Activated naive CD4-positive, alpha-beta T cell treated with anti-CD3 and anti-CD28 coated beads, Interleukin-2, amount 50 U/mL, for 24 hours (primary cell): ENCODE measurements at regions not wholly inside any gene's neighbourhood (a gene's known extent, or its start where the extent isn't known, plus 50 kb on each side); places are given as distances from the start of the nearest gene placed in this dataset.
"Not testable (repeated sequence)": the region's sequence is repeated elsewhere in the genome, so short reads cannot be mapped to it uniquely, and the experiment has no call there.

Experiments
- H3K27ac Mint-ChIP-seq: one replicate; pipeline ENCODE4 v1.8.0; 2021; ENCODE audit warnings: mild to moderate bottlenecking, mixed read lengths
- H3K27me3 Mint-ChIP-seq: one replicate; pipeline ENCODE4 v1.8.0; 2021; ENCODE audit warnings: mixed read lengths
- H3K36me3 Mint-ChIP-seq: one replicate; pipeline ENCODE4 v1.8.0; 2021; ENCODE audit warnings: mixed read lengths
- H3K4me1 Mint-ChIP-seq: one replicate; pipeline ENCODE4 v1.8.0; 2021; ENCODE audit warnings: mixed read lengths
- H3K4me3 Mint-ChIP-seq: one replicate; pipeline ENCODE4 v1.8.0; 2021; ENCODE audit warnings: mild to moderate bottlenecking, mixed read lengths
- H3K9me3 Mint-ChIP-seq: one replicate; pipeline ENCODE4 v1.8.0; 2021; ENCODE audit warnings: mixed read lengths

- peaks cover 1% of the 10 kb centered on the region for H3K9me3 Mint-ChIP-seq
- H3K27me3 Mint-ChIP-seq: no peaks in the 10 kb centered on the region
- no peak overlapping the region for H3K27ac Mint-ChIP-seq
- no peak overlapping the region for H3K4me3 Mint-ChIP-seq
- no peaks in the 10 kb centered on the region for H3K4me1 Mint-ChIP-seq
- no peaks in the 10 kb centered on the region for H3K36me3 Mint-ChIP-seq
These were observed 363.5 kb upstream of the EMCN start for GRCh38 chr4:100881283-100881682.

DNA sequence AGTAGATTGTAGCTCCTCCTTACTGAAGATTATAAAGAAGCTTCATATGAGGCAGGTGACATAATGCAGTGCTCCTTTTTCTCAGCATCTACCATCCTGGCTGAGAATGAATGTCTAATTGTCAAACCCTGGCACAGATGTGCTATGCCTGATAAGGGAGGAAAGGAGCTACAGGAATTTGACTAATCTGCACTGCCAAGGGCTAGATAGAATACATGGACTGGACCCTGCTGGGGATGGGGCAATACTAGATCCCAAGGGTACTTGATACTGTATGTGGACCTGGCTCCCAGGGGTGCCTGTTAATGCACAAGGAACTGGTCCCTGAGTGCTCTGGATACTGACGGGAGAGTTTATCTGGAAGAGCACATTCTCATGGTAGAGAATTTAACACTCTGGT, 362.2 kb upstream of the EMCN start:
- Mint-ChIP-seq H3K4me1 (no peaks in the 10 kb centered on the region), H3K4me3 (no peak overlapping the region), H3K27ac (no peak overlapping the region), H3K27me3 (no peaks in the 10 kb centered on the region), H3K9me3 (no peaks in the 10 kb centered on the region), H3K36me3 (no peaks in the 10 kb centered on the region)

DNA sequence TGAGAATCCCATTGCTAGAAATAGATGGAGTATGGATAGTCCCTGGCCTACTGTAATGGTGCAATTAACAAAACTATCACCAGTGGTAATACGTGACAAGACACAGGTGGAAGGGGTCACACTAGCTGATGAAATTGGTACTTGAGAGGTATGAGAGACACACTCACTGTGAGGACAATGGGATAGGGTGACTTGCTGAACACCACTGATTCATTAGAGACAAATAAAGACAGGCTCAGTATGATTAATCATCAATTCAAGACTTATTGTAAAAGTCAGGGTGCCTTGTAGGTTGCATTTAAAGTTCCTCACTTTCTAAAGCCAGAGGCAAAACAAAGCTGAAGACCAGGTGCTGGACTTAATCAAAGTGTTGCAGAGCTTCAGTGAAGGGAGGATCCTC, 361.6 kb upstream of the EMCN start:
- Mint-ChIP-seq H3K36me3 (no peaks in the 10 kb centered on the region), H3K9me3 (no peaks in the 10 kb centered on the region), H3K27ac (no peak overlapping the region), H3K27me3 (no peaks in the 10 kb centered on the region), H3K4me1 (no peaks in the 10 kb centered on the region), H3K4me3 (no peak overlapping the region)

GRCh38 chr4:100876546-100876945, 358.7 kb upstream of the EMCN start:
- Mint-ChIP-seq H3K4me3 (no peak overlapping the region), H3K27ac (no peak overlapping the region), H3K4me1 (no peaks in the 10 kb centered on the region), H3K36me3 (no peaks in the 10 kb centered on the region), H3K27me3 (no peaks in the 10 kb centered on the region), H3K9me3 (no peaks in the 10 kb centered on the region)

DNA sequence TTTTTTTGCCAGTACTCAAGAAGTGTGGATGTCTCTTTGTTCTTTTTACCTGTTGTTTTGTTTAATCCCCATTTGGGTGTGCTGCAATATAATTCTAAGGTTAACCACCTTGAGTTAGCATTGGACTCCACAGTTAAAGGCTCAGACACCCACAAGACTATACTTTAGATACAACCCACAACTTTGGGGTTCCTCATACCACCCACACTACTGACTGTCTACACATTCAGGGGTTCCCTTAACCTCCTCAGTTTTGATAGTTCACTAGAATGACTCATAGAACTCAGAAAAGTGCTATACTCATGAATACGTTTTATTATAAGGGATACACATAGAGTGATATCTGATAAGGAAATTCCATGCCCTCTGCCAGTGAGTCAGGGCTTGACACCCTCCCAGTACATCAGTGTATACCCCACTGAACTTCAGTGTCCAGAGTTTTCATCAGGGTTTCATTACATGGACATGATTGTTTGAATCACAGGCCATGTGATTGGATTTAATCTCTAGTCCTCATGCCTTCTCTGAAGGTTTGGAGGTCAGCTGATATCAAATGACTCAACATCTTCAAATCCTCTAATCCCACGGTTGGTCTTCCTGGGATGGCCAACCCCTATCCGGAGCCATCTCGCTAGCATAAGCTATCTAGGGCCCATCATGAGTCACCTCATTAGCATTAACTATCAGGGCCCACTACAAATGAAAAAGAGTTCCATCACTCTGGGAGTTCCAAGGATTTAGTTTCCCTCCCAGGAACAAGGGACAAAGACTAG, 357.7 kb upstream of the EMCN start:
- Mint-ChIP-seq H3K36me3 (no peaks in the 10 kb centered on the region), H3K27me3 (peaks cover 2% of the 10 kb centered on the region), H3K4me1 (no peaks in the 10 kb centered on the region), H3K9me3 (no peaks in the 10 kb centered on the region), H3K27ac (no peak overlapping the region), H3K4me3 (no peak overlapping the region)

- Mint-ChIP-seq H3K27me3 (peaks cover 3% of the 10 kb centered on the region), H3K4me3 (no peak overlapping the region), H3K9me3 (no peaks in the 10 kb centered on the region)
These were observed 355.0 kb upstream of the EMCN start for GRCh38 chr4:100872811-100873210.

DNA sequence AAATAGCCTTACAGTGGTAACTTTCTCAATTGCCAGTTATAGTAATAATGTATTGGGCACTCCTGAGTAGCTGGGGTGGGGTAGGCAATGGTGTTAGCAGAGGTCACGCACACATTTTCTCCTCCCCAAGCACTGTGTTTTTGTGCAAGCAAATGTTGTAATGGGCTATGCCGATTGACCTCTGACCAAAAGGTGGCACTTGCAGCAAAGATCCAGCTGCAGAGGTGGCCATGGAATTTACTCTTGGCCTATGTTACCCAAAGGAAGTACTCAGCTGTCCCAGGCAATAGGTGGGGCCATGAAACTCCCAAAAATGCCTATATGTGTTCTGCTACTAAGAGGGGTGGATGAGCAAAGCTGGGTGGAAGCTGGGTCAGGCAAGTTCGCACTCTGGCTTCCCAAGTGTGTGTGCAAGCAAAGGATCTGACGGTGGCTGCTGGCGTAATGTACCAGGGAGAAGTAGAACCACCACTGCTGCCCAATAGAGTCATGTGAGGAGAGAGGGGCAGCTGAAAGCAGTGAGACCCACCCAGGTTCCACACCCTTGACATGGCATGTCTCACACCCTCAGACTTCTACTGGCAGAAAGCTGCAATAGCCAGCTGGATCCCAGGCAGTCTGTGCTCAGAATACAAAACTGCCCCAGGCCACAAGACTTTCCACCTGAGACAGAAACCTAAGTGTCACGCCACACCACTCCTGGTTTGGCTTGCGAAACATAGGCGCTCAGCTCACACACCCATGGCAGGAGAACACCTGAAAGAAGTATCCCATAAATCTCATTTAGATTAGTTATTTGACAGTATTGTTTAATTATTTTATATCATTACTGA, 353.3 kb upstream of the EMCN start:
- no peaks in the 10 kb centered on the region for H3K36me3 Mint-ChIP-seq
- H3K4me3 Mint-ChIP-seq: no peak overlapping the region
- H3K9me3 Mint-ChIP-seq: peaks cover 5% of the 10 kb centered on the region
- peaks cover 5% of the 10 kb centered on the region for H3K27me3 Mint-ChIP-seq
- H3K4me1 Mint-ChIP-seq: no peaks in the 10 kb centered on the region
- H3K27ac Mint-ChIP-seq: no peak overlapping the region

More at GRCh38 chr4:100872811-100873210, 355.0 kb upstream of the EMCN start:
- Mint-ChIP-seq H3K4me1 (no peaks in the 10 kb centered on the region), H3K27ac (no peak overlapping the region), H3K36me3 (no peaks in the 10 kb centered on the region)

- Mint-ChIP-seq H3K27ac (no peak overlapping the region), H3K36me3 (no peaks in the 10 kb centered on the region), H3K4me1 (no peaks in the 10 kb centered on the region), H3K9me3 (peaks cover 5% of the 10 kb centered on the region), H3K4me3 (no peak overlapping the region), H3K27me3 (peaks cover 5% of the 10 kb centered on the region)
These were observed 351.5 kb upstream of the EMCN start for GRCh38 chr4:100869276-100869675.

DNA sequence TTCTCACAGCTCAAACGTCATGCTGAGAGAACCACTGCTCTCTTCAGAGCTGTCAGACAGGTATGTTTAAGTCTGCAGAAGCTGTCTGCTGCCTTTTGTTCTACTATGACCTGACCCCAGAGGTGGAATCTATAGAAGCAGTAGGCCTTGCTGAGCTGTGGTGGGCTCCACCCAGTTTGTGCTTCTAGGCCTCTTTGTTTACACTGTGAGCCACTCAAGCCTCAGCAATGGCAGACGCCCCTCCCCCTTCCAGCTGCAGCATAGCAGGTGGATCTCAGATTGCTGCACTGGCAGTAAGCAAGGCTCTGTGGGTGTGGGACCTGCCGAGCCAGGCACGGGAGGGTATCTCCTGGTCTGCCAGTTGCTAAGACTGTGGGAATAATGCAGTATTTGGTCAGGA, 350.5 kb upstream of the EMCN start:
- not testable (repeated sequence) for H3K27ac Mint-ChIP-seq, H3K36me3 Mint-ChIP-seq, H3K4me1 Mint-ChIP-seq, H3K9me3 Mint-ChIP-seq, H3K27me3 Mint-ChIP-seq, H3K4me3 Mint-ChIP-seq

DNA sequence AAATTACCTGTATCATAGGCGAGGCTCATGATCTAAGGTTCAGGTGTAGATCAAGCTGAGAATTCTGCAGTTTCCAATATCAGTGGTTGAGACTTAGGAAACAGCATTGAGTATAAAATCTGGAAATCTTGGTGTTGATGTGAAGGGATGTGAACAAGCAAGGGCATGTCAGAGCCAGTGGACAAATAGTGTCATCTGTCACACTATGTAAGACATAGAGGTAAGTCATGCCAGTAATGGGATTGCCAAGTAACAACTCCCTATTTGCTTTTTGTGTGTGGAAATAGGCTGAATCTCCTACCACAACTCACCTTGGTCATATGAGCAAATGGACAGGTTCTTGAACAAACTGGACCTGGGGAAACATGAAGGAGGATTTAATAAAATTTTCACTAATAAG, 334.5 kb upstream of the EMCN start:
- Mint-ChIP-seq H3K27ac (no peak overlapping the region), H3K4me3 (no peak overlapping the region), H3K36me3 (no peaks in the 10 kb centered on the region), H3K9me3 (no peaks in the 10 kb centered on the region), H3K27me3 (peaks cover 3% of the 10 kb centered on the region), H3K4me1 (no peaks in the 10 kb centered on the region)

GRCh38 chr4:100849319-100849718, 331.5 kb upstream of the EMCN start:
- H3K27me3 Mint-ChIP-seq: no peaks in the 10 kb centered on the region
- no peaks in the 10 kb centered on the region for H3K9me3 Mint-ChIP-seq
- no peaks in the 10 kb centered on the region for H3K4me1 Mint-ChIP-seq
- no peak overlapping the region for H3K4me3 Mint-ChIP-seq
- H3K36me3 Mint-ChIP-seq: no peaks in the 10 kb centered on the region
- no peak overlapping the region for H3K27ac Mint-ChIP-seq

DNA sequence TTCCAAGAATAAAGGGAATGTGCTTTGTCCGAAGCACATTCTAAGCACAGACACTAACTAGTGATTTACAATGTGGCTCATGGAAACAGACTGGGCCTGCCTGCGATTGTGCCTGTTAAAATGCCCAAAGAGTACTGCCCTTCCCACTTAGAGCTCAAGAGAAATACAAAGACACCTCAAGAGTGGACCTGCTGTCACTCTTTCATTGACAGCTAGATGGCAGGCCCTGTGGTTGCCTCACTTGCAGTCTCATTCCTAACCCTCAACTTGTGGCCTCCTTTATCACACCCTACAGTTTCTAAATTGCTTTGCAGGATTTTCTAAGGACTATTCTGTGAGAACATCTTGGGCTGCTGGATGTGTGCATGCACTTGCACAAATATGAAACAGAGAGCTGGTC, 331.0 kb upstream of the EMCN start:
- Mint-ChIP-seq H3K4me3 (no peak overlapping the region), H3K4me1 (no peaks in the 10 kb centered on the region), H3K36me3 (no peaks in the 10 kb centered on the region), H3K27me3 (no peaks in the 10 kb centered on the region), H3K9me3 (no peaks in the 10 kb centered on the region), H3K27ac (no peak overlapping the region)

DNA sequence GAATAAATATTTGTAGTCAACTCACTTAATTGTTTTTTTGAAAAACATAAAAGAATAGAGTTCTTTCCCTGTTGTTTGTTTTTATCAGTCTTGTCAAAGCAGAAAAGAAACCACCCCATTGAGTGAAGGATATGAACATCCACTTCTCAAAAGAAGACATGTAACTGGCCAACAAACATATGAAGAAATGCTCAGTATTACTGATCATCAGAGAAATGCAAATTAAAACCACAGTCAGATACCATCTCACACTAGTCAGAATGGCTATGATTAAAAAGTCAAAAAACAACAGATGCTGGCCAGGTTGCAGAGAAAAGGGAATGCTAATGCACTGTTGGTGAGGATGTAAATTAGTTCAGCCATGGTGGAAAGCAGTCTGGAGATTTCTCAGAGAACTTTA, 326.1 kb upstream of the EMCN start:
- Mint-ChIP-seq H3K4me3 (no peak overlapping the region), H3K27ac (no peak overlapping the region), H3K4me1 (no peaks in the 10 kb centered on the region), H3K9me3 (no peaks in the 10 kb centered on the region), H3K27me3 (peaks cover under 1% of the 10 kb centered on the region), H3K36me3 (no peaks in the 10 kb centered on the region)

DNA sequence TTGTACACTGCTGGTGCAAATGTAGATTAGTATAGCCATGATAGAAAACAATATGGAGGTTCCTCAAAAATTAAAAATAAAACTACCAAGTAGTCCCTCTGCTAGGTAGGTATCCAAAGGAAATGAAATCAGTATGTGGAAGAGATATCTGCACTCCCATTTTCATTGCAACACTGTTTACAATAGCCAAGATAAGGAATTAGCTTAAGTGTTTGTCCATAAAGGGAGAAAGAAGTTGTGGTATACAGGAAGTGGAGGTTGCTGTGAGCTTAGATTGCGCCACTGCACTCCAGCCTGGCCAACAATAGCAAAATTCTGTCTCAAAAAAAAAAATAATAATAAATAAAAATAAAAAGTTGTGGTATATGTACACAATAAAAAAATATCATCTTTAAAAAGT, 325.0 kb upstream of the EMCN start:
- no peak overlapping the region for H3K27ac Mint-ChIP-seq
- no peaks in the 10 kb centered on the region for H3K4me1 Mint-ChIP-seq
- peaks cover 1% of the 10 kb centered on the region for H3K36me3 Mint-ChIP-seq
- no peak overlapping the region for H3K4me3 Mint-ChIP-seq
- no peaks in the 10 kb centered on the region for H3K9me3 Mint-ChIP-seq
- peaks cover 3% of the 10 kb centered on the region for H3K27me3 Mint-ChIP-seq

DNA sequence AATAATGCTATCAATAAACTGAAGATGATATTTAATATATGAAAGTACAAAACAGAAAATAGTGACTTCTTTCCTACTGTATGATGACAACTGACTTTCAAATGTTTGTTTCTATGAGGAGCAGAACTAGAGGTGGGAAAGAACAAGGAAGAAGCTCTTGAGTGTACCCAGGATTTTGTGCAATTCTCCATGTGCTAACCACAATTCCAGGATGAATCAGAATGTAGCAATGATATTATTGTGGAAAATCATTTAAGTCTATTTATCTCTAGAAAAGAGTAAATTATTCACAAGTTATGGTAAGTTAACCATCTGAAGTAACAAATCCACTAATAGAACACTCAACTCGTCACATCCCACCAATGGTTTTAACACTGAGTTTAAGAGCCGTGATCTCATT, 324.1 kb upstream of the EMCN start:
- Mint-ChIP-seq H3K9me3 (no peaks in the 10 kb centered on the region), H3K4me1 (no peaks in the 10 kb centered on the region), H3K27me3 (peaks cover 3% of the 10 kb centered on the region), H3K36me3 (peaks cover 1% of the 10 kb centered on the region), H3K4me3 (no peak overlapping the region), H3K27ac (no peak overlapping the region)

GRCh38 chr4:100839712-100840111, 321.9 kb upstream of the EMCN start:
- peaks cover 1% of the 10 kb centered on the region for H3K36me3 Mint-ChIP-seq
- no peak overlapping the region for H3K4me3 Mint-ChIP-seq
- no peaks in the 10 kb centered on the region for H3K9me3 Mint-ChIP-seq
- H3K27me3 Mint-ChIP-seq: peaks cover 3% of the 10 kb centered on the region
- no peaks in the 10 kb centered on the region for H3K4me1 Mint-ChIP-seq
- H3K27ac Mint-ChIP-seq: no peak overlapping the region
